BLaER1 (cell line): ENCODE measurements at regions not wholly inside any gene's neighbourhood (a gene's known extent, or its start where the extent isn't known, plus 50 kb on each side); places are given as distances from the start of the nearest gene placed in this dataset.

ENCODE experiments used
- H3K27ac ChIP-seq: shearing (Covaris generic); formaldehyde crosslinking; 2 replicates; pipeline ENCODE4 v1.8.1; 2022
- H3K27me3 ChIP-seq: shearing (Covaris generic); formaldehyde crosslinking; 2 replicates; pipeline ENCODE4 v1.8.1; 2022
- H3K36me3 ChIP-seq: shearing (Covaris generic); formaldehyde crosslinking; 2 replicates; pipeline ENCODE4 v1.8.1; 2022
- H3K4me1 ChIP-seq: shearing (Covaris generic); formaldehyde crosslinking; 2 replicates; pipeline ENCODE4 v1.8.1; 2022
- H3K4me2 ChIP-seq: shearing (Covaris generic); formaldehyde crosslinking; 2 replicates; pipeline ENCODE4 v1.8.1; 2022
- H3K4me3 ChIP-seq: shearing (Covaris generic); formaldehyde crosslinking; 2 replicates; pipeline ENCODE4 v1.8.1; 2022
- H3K9ac ChIP-seq: shearing (Covaris generic); formaldehyde crosslinking; 2 replicates; pipeline ENCODE4 v1.8.1; 2022
- H3K9me3 ChIP-seq: shearing (Covaris generic); formaldehyde crosslinking; 2 replicates; pipeline ENCODE4 v1.8.1; 2022
- H4K20me1 ChIP-seq: shearing (Covaris generic); formaldehyde crosslinking; 2 replicates; pipeline ENCODE4 v1.8.1; 2022
- Cebpa-rat ChIP-seq: shearing (Covaris generic); IDR thresholded peaks from 2 replicates; pipeline ENCODE4 v1.8.1; 2022

DNA sequence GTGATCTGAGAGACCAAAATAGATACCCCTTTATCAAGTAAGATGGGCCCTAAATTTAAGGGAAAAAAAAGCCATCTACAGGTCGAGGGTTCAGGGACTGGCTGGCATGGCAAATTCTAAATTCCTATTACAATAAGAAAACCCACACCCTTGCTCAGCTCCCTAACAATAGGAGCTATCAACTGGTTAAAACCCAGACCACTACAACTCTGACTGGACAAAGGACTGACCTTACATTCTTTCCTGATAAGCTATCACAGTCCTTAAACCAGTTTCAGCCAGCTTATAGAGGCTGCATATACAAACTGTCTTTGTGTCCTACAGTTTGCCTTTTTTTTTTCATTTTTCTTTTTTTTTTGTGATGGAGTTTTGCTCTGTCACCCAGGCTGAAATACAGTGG lies 803.6 kb downstream of the NR2F1-AS1 start:
- TF ChIP-seq Cebpa-rat: no peak
- Histone ChIP-seq H4K20me1 (no peaks in the 10 kb centered on the region), H3K4me3 (no peak overlapping the region), H3K4me2 (no peak overlapping the region), H3K9ac (no peak overlapping the region), H3K9me3 (no peaks in the 10 kb centered on the region), H3K27ac (no peak overlapping the region), H3K4me1 (no peaks in the 10 kb centered on the region), H3K27me3 (no peaks in the 10 kb centered on the region), H3K36me3 (no peaks in the 10 kb centered on the region)

GRCh38 chr5:92775711-92776615 lies 805.1 kb downstream of the NR2F1-AS1 start:
- Histone ChIP-seq H3K9ac (no peak overlapping the region), H3K4me2 (no peak overlapping the region), H3K27ac (no peak overlapping the region), H3K27me3 (no peaks in the 10 kb centered on the region), H4K20me1 (no peaks in the 10 kb centered on the region), H3K36me3 (no peaks in the 10 kb centered on the region), H3K9me3 (no peaks in the 10 kb centered on the region), H3K4me3 (no peak overlapping the region), H3K4me1 (no peaks in the 10 kb centered on the region)
- no peak for TF ChIP-seq Cebpa-rat

DNA sequence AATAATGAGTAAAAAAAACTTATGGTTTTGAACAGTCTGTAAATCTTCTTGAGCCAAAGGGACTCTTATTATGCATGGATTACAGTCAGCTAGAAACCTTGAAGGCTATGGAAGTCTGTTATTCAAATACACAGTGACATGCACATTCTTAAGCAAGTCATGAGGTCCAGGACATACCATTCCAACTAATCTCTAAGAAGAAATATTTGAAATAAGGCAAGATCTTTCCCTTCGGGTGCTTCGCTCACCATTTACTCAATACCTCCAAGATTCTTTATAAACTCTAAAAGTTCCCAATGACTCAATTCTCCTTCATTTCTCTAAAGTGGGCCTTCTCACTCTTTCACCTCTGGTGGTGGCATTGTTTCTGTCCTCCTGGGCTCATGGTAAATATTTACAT lies 811.0 kb downstream of the NR2F1-AS1 start:
- Histone ChIP-seq H3K4me1 (no peaks in the 10 kb centered on the region), H3K27ac (no peak overlapping the region), H3K4me3 (no peak overlapping the region), H4K20me1 (no peaks in the 10 kb centered on the region), H3K9me3 (no peaks in the 10 kb centered on the region), H3K9ac (no peak overlapping the region), H3K27me3 (no peaks in the 10 kb centered on the region), H3K36me3 (no peaks in the 10 kb centered on the region), H3K4me2 (no peak overlapping the region)
- TF ChIP-seq Cebpa-rat: no peak

- Histone ChIP-seq H3K27ac (no peak overlapping the region), H3K9me3 (no peaks in the 10 kb centered on the region), H3K4me1 (no peaks in the 10 kb centered on the region), H3K27me3 (no peaks in the 10 kb centered on the region), H3K4me2 (no peak overlapping the region), H4K20me1 (no peaks in the 10 kb centered on the region), H3K9ac (no peak overlapping the region), H3K36me3 (no peaks in the 10 kb centered on the region), H3K4me3 (no peak overlapping the region)
- no peak for TF ChIP-seq Cebpa-rat
Observed at GRCh38 chr5:92761585-92761984, 819.4 kb downstream of the NR2F1-AS1 start.

GRCh38 chr5:92760550-92760949 lies 820.5 kb downstream of the NR2F1-AS1 start:
- no peak overlapping the region for H3K9ac ChIP-seq
- no peaks in the 10 kb centered on the region for H4K20me1 ChIP-seq
- no peak for TF ChIP-seq Cebpa-rat
- no peak overlapping the region for H3K27ac ChIP-seq
- H3K36me3 ChIP-seq: no peaks in the 10 kb centered on the region
- no peaks in the 10 kb centered on the region for H3K9me3 ChIP-seq
- H3K4me1 ChIP-seq: no peaks in the 10 kb centered on the region
- no peaks in the 10 kb centered on the region for H3K27me3 ChIP-seq
- no peak overlapping the region for H3K4me2 ChIP-seq
- H3K4me3 ChIP-seq: no peak overlapping the region

DNA sequence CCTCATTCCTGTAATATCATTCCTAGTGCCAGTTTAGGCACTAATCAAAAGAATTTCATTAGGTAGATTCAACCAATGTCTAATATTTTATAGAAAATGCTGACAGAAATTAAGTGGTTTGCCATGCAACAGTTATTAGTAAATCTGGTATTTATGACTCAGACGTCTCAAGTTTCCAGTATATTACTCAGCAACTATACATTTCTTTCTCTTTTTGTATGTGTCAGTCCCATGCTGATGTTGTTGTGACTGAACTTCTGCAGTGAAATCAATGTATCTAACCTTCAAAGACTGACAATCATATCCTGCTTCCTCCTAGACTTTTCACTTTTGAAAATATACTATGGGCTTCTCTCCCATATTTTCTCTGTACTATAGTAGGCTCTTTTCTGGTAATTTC lies 822.5 kb downstream of the NR2F1-AS1 start:
- H3K9me3 ChIP-seq: no peaks in the 10 kb centered on the region
- H3K36me3 ChIP-seq: no peaks in the 10 kb centered on the region
- H4K20me1 ChIP-seq: no peaks in the 10 kb centered on the region
- H3K9ac ChIP-seq: no peak overlapping the region
- no peaks in the 10 kb centered on the region for H3K27me3 ChIP-seq
- TF ChIP-seq Cebpa-rat: no peak
- no peak overlapping the region for H3K27ac ChIP-seq
- no peak overlapping the region for H3K4me3 ChIP-seq
- H3K4me2 ChIP-seq: no peak overlapping the region
- H3K4me1 ChIP-seq: no peaks in the 10 kb centered on the region

GRCh38 chr5:92749943-92750342 lies 831.1 kb downstream of the NR2F1-AS1 start:
- H3K9ac ChIP-seq: no peak overlapping the region
- no peaks in the 10 kb centered on the region for H3K27me3 ChIP-seq
- H4K20me1 ChIP-seq: no peaks in the 10 kb centered on the region
- no peaks in the 10 kb centered on the region for H3K9me3 ChIP-seq
- H3K27ac ChIP-seq: no peak overlapping the region
- no peak overlapping the region for H3K4me2 ChIP-seq
- TF ChIP-seq Cebpa-rat: no peak
- H3K4me1 ChIP-seq: no peaks in the 10 kb centered on the region
- no peaks in the 10 kb centered on the region for H3K36me3 ChIP-seq
- no peak overlapping the region for H3K4me3 ChIP-seq

- H3K4me2 ChIP-seq: no peak overlapping the region
- no peaks in the 10 kb centered on the region for H3K27me3 ChIP-seq
- H3K36me3 ChIP-seq: no peaks in the 10 kb centered on the region
- no peaks in the 10 kb centered on the region for H3K4me1 ChIP-seq
- TF ChIP-seq Cebpa-rat: no peak
- H3K4me3 ChIP-seq: no peak overlapping the region
- no peaks in the 10 kb centered on the region for H3K9me3 ChIP-seq
- no peaks in the 10 kb centered on the region for H4K20me1 ChIP-seq
- H3K9ac ChIP-seq: no peak overlapping the region
- no peak overlapping the region for H3K27ac ChIP-seq
Observed at GRCh38 chr5:92748072-92748676, 832.8 kb downstream of the NR2F1-AS1 start.

DNA sequence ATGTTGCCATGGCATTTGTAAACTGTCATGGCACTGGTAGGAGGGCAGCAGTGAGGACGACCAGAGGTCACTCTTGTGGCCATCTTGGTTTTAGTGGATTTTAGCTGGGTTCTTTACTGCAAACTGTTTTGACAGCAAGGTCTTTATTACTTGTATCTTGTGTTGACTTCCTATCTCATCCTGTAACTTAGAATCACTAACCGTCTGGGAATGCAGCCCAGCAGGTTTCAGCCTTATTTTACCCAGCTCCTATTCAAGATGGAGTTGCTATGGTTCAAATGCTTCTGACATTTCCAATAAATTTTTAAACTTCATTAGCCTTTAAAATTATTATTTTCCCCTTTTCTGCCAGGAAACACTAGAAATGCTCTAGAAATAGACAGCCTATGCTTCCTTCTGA lies 839.1 kb downstream of the NR2F1-AS1 start:
- no peak overlapping the region for H3K4me2 ChIP-seq
- no peak overlapping the region for H3K27ac ChIP-seq
- no peaks in the 10 kb centered on the region for H4K20me1 ChIP-seq
- H3K4me1 ChIP-seq: no peaks in the 10 kb centered on the region
- no peaks in the 10 kb centered on the region for H3K9me3 ChIP-seq
- H3K27me3 ChIP-seq: no peaks in the 10 kb centered on the region
- H3K4me3 ChIP-seq: no peak overlapping the region
- H3K36me3 ChIP-seq: no peaks in the 10 kb centered on the region
- H3K9ac ChIP-seq: no peak overlapping the region
- TF ChIP-seq Cebpa-rat: no peak

GRCh38 chr5:92734211-92734940 lies 846.6 kb downstream of the NR2F1-AS1 start:
- H3K27ac ChIP-seq: no peak overlapping the region
- H4K20me1 ChIP-seq: no peaks in the 10 kb centered on the region
- no peak for TF ChIP-seq Cebpa-rat
- H3K36me3 ChIP-seq: no peaks in the 10 kb centered on the region
- no peaks in the 10 kb centered on the region for H3K27me3 ChIP-seq
- H3K4me3 ChIP-seq: no peak overlapping the region
- H3K9ac ChIP-seq: no peak overlapping the region
- H3K9me3 ChIP-seq: no peaks in the 10 kb centered on the region
- no peak overlapping the region for H3K4me2 ChIP-seq
- no peaks in the 10 kb centered on the region for H3K4me1 ChIP-seq
